Fibroblast of skin of left quadriceps (primary cell): ENCODE measurements at regions not wholly inside any gene's neighbourhood (a gene's known extent, or its start where the extent isn't known, plus 50 kb on each side); places are given as distances from the start of the nearest gene placed in this dataset.
"Not testable (repeated sequence)": the region's sequence is repeated elsewhere in the genome, so short reads cannot be mapped to it uniquely, and the experiment has no call there.

Source experiments
- DNase-seq, 2 experiments: peaks; one replicate each; pipeline ENCODE4 v3.0.0-alpha.2; 2013; ENCODE audit warnings: low read depth in 2 of 2

DNA sequence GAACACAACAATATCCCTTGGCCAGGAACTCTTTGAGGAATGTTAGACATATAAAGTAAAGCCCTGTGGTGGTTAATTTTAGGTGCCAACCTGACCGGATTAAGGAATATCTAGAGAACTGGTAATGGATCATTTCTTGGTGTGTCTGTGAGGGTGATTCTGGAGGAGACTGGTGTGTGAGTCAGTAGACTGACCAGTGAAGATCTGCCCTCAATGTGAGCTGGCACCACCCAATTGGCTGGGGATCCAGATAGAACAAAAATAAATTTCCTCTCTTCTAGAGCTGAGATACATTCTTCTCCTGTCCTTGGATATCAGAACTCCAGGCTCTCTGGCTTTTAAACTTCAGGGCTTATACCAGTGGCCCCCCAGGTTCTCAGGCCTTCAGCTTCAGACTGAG lies 56.2 kb upstream of the TNPO1 start:
- DNase-seq = no peak

DNA sequence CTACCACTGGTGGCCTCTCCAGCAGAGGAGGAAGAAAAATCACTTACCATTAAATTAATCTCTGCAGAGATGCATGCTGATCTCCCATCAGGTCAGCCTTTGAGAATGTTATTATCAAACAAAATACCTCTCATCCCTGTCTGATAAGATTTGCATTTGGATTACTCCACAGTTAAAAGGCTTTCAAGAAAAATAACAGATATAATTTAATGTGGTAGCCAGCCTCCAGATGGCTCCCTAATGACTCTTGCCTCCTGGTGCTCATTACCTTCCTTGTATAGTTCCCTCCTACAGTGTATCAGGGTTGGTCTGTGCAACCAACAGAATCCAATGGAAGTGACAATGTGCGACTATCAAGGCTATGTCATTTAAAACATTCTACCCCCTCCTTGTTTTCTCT lies 63.6 kb upstream of the TNPO1 start:
- no peak for DNase-seq

DNA sequence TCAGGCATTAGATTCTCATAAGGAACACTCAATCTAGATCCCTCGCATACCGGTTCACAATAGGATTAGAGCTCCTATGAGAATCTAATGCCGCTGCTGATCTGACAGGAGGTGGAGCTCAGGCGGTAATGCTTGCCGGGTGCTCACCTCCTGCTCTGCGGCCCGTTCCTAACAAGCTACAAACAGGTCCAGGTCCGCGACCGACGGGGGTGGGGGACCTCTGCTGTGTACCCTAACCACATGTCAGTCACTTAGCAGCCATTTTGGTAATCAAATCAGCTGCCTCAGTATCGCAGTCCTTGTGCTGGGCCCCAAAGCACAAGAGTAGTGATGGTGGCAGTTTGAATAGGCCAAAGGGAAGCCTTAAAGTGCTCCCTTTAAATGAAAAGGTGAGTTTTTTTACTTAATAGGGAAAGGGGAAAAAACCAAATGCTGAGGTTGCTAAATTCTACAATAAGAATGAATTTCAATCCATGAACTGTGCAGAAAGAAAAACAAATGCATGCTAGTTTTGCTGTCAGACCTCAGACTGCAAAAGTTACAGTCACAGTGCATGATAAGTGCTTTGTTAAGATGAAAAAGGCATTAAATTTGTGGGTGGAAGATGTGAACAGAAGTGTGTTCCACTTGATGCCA lies 67.0 kb upstream of the TNPO1 start:
- DNase-seq = no peak

- DNase-seq = no peak
Observed at GRCh38 chr5:72747826-72748225, 68.6 kb upstream of the TNPO1 start.

GRCh38 chr5:72746736-72747135 lies 69.7 kb upstream of the TNPO1 start:
- DNase-seq = peak in 1 of 2 experiments; percentile 8

DNA sequence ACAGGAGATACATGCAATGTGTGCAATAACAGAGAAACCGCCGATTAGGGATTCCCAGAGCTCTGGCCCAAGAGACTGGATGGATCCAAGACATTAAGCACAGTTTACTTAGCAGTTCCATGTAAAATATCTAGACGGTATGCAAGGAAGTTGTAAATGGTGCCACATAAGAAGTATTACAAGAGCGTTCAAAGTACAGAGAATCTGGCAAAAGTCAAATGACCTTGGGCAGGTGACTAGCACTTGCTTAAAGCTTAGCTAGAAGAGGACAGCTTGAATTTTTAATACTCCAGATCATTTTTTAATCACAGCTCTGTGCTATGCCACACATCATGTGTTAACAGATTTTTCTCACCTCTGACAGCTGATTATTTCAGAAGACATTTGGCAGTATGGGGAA lies 72.3 kb upstream of the TNPO1 start:
- no peak for DNase-seq

DNA sequence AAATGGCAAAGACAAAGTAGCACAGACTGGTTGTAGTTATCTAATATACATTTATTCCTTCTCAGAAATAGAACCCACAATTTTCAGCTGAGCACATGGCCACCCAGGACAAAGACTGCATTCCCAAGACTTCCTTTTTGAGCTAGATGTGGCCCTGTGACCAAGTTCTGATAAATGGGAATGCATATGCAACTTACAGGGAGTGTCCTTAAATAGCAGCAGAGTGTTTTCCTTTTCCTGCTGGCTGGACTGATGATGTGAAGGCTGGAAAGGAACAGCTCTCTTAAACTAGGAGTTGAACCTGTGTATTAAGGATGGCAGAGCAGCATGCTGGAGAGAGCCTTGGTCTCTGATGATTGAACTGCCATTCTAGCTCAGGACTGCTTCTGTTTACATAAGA lies 74.7 kb upstream of the TNPO1 start:
- no peak for DNase-seq

DNA sequence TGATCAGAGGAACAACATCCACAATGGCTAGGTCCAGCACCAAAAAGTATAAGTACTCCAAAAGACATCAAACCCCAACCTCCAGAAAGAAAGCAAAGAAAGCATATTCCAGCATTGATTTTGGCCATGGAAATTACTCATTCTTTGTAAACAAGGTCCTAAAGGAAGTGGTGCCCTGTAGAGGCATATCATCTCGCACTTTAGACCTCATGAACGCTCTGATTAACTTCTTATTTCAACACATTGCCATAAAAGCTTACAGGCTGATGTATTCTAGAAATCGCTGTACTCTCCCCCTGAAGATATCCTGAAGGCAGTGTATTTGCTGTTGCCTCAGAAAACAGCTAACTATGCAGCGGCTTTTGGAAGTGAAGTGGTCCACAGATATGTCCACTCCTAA lies 82.7 kb upstream of the TNPO1 start:
- DNase-seq = no peak

DNA sequence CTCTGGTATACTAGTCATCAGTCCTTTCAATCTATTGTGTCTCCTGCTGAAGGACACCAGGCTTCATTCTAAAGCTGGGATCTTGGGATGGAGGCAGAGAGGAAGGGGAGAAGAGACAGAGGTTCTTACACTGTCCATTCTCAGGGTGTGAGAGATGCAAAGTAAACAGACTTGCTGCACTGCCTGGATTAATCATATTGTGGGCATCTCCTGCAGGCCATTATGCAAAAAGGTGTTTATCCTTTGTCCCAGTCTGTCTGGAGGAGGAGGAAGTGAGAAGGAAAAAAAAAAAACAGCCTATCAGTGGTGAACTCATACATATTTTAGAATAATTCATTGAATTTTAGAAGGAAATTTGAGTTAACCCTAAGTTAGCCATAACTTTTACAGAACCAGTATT lies 92.9 kb upstream of the TNPO1 start:
- DNase-seq = no peak

DNA sequence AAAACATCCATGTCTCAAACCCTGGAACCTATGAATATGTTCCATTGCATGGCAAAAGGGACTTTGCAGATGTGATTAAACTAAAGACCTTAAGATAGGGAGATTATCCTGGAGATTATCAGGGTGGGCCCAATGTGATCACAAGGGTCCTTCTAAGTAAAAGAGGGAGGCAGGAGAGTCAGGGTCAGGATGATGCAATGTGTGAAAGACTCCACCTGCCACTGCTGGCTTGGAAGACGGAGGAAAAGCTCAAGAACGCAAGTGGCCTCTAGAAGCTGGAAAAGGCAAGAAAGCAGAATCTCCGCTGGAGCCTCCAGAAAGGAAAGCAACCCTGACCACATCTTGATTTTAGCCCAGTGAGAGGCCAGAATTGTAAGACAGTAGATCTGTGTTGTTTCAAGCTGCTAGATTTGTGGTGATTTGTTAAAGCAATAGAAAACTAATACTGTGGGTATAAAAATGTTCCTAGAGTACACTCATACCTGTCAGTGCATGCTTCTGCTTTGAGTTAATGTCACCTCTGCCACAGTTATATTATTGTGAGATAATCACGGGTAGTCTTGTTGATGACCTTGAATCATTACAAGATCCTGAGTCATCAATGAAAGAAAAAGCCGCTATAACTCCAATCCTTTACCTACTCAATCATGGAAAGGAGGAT lies 93.5 kb upstream of the TNPO1 start:
- no peak for DNase-seq

DNA sequence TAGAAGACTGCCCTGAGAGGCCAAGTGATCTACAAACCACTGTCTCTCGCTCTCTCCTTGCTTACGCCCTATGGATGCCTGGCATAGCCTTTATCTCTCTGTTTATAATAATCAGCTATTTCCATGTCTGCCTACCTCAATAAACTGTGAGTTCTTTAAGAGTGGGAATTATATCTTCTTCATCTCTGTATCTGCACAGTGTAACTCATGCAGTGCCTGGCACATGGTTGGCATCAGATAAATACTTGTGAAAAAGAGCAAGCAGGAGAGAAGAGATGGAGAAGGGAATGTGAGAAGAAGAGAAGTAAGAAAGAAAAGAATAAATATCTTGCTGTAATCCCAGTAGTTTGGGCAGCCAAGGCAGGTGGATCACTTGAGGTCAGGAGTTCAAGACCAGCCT lies 94.6 kb upstream of the TNPO1 start:
- no peak for DNase-seq

DNA sequence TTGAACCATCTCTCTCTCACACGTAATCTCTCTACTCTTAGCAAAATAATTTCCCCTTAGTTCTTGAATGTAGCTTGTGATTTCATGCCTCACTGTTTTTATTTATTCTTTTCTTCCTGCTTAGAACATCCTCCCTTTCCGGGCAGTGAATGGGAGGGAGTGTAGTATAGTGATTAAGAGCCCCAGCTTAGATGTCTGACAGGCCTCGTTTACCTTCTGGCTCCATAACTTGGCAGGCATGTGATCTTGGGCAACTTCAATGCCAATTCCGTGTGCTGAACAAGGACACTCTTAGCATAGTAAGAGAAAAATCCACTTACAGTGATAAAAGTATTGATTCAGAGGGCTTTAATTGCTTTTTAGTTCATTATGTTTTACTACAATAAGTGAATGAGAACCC lies 96.3 kb upstream of the TNPO1 start:
- no peak for DNase-seq

- no peak for DNase-seq
Observed at GRCh38 chr5:72711351-72711750, 105.1 kb upstream of the TNPO1 start.

DNA sequence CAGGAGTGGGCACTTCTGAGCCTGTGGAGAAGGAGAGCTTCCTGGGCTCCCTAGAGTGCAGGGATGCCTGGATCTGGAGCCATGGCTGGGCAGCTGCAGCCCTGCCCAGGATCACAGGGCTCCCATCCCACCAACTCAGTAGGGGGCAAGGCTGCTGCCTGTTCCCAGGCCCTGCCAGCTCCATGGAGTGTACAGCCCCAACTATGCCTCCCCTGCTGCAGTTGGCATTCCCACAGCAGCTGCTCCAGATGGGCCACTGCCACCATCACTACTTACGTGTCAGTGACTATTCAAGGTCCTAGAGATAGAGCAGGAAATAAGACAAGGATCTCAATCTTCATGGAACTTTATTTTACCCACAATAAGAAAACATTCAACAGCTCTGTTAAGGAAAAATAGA lies 107.1 kb upstream of the TNPO1 start:
- no peak for DNase-seq

DNA sequence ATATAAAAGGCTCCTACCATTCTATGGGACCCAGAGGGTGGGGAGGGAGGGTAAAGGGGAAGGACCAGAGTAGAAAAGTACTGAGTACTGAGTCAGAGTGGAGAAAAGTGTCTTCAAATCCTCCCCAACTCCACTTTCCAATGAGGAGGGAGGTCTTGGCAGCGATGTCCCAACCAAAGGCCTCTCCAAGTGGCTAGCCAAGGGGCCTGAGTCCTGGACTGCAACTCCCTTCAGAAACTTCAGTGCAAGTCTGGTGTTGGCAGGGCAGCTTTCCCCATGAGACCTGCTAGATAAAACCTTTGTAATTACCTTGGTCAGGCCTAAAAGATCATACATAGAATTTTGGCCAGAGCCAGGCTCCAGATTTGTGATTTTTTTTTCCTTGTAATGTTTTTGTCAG lies 111.3 kb upstream of the TNPO1 start:
- DNase-seq = no peak

- DNase-seq = no peak
Observed at GRCh38 chr5:72703876-72704275, 112.6 kb upstream of the TNPO1 start.

DNA sequence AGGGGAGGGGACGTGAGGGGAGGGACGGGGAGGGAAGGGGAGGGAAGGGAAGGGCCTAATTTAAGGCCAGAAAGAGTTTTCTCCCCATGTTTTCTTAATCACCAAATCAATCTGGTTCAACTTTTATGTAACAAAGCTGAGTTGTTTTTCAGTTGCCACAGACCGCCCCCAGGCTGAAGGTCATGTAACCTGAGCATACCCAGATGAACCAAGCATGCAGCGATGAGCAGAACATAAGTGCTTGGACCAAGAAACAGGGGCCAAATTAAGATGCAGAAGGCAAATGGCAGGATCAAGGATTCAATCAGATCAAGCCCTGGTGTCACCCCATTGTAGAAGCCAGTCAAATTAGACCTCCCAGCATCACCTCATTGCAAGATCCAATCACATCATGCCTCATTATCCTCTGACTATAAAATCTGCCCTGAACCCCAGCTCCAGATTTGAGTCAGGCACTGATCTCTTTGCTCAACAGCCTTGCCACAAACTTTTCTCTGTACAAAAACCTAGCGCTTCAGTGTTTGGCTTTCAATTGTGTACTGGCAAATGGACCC lies 113.5 kb upstream of the TNPO1 start:
- no peak for DNase-seq

- not testable (repeated sequence) for DNase-seq
Observed at GRCh38 chr5:72702105-72702504, 114.4 kb upstream of the TNPO1 start.

GRCh38 chr5:72698481-72698880 lies 118.0 kb upstream of the TNPO1 start:
- no peak for DNase-seq

DNA sequence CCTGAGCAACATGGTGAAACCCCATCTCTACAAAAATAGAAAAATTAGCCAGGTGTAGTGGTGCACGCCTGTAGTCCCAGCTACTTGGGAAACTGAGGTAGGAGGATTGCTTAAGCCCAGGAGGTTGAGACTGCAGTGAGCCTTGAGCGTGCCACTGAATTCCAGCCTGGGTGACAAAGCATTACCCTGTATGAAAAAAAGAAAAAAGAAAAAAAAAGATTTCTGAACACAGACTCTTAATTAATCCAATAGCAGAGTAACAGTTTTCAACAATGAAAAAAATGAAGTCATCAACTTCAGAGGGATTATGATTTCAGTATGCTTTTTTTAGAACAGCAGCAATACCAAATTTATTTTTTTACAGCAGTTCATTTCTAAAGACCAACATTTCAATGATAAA lies 118.8 kb upstream of the TNPO1 start:
- no peak for DNase-seq

- DNase-seq = no peak
Observed at GRCh38 chr5:72695659-72696058, 120.8 kb upstream of the TNPO1 start.

DNA sequence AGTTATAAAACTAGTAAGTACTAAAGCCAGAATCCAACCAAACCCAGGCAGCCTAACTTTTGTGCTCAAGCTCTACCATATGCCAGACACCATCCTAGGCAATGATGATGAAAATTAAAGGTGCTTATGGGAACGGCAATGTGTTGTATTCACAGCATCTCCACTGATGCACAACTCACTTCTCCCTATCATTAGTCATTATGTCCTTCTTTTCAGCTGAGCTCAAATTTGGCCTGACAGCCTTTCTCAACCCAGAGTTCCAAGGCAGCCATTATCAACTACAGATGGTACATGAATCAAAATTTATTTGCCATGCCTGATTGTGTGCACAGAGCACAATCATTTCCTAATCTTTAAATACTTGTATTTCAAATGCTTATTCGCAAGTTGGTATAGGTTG lies 121.6 kb upstream of the TNPO1 start:
- no peak for DNase-seq

DNA sequence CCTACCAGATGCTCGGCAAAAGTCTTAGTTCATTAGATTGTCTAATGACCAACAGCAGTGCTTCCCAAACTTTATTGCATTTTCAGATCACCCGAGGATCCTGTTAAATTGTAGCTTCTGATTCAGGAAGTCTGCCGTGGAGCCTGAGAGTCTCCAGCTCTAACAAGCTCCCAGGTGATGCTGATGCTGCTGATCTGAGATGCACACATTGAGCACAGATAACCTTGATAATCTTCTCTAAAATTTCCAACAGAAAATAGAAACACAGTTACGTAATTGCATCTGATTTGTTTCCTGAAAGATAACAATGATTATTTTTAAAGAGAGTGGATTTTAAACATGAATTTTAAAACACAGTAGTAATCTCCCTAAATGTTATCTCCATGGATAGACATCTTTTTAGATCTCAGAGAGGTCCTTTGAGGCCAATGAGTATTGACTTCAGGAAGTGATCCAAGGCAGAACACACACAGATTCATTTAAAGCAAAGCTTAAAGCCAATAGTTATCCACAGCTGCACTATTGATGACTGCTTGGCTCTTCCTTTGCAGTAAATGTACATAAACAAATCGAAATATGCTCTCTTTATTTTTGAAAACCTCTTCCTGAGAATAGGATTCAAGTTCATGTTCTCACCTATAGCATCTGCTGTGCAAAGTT lies 122.8 kb upstream of the TNPO1 start:
- no peak for DNase-seq
